WTC11 (cell line): ENCODE measurements at regions not wholly inside any gene's neighbourhood (a gene's known extent, or its start where the extent isn't known, plus 50 kb on each side); places are given as distances from the start of the nearest gene placed in this dataset.

Source experiments
- ATAC-seq: fragments of 200-7000 bp; cut with Tn5 transposase; 2 replicates; pipeline ENCODE4 v1.10.0; 2021; ENCODE audit warnings: mild to moderate bottlenecking, moderate library complexity
- CTCF ChIA-PET: fragments of 300-600 bp; sonication (Branson Sonifier 250); formaldehyde crosslinking; loops from one replicate; lab custom pipeline; 2021; ENCODE audit warnings: antibody characterized with exemption; lab: Charles Lee
- POLR2A ChIA-PET: fragments of 350-600 bp; sonication (Branson Sonifier 250); formaldehyde crosslinking; loops from one replicate; lab custom pipeline; 2021; ENCODE audit warnings: antibody characterized with exemption; lab: Charles Lee
- DNase-seq: peaks from one replicate; pipeline ENCODE4 v3.0.0; 2021; ENCODE audit warnings: low spot score
- H3K27ac Mint-ChIP-seq: 2 replicates; pipeline ENCODE4 v1.8.0; 2021; ENCODE audit warnings: mixed read lengths
- H3K27me3 Mint-ChIP-seq: 2 replicates; pipeline ENCODE4 v1.8.0; 2021; ENCODE audit warnings: low read depth, mild to moderate bottlenecking, moderate library complexity, mixed read lengths
- H3K36me3 Mint-ChIP-seq: 2 replicates; pipeline ENCODE4 v1.8.0; 2021; ENCODE audit warnings: mixed read lengths
- H3K4me1 Mint-ChIP-seq: 2 replicates; pipeline ENCODE4 v1.8.0; 2022; ENCODE audit warnings: mixed read lengths
- H3K4me3 Mint-ChIP-seq: 2 replicates; pipeline ENCODE4 v1.8.0; 2021; ENCODE audit warnings: mild to moderate bottlenecking, moderate library complexity, mixed read lengths
- H3K9me3 Mint-ChIP-seq: 2 replicates; pipeline ENCODE4 v1.8.0; 2021; ENCODE audit warnings: mixed read lengths
- AR ChIP-seq: fragments of 250-450 bp; sonication (Bioruptor Pico); IDR thresholded peaks from 2 replicates; pipeline ENCODE4 v1.9.0; 2021; ENCODE audit warnings: mild to moderate bottlenecking
- ATF1 ChIP-seq: sonication (generic); formaldehyde crosslinking; IDR thresholded peaks from 2 replicates; pipeline ENCODE4 v1.8.1; 2023; ENCODE audit warnings: mild to moderate bottlenecking, moderate library complexity, missing genetic modification reagents
- ATF2 ChIP-seq: sonication (generic); formaldehyde crosslinking; IDR thresholded peaks from 2 replicates; pipeline ENCODE4 v1.8.1; 2022; ENCODE audit warnings: low read depth, missing genetic modification reagents, borderline replicate concordance
- ATF6 ChIP-seq: sonication (generic); formaldehyde crosslinking; IDR thresholded peaks from 2 replicates; pipeline ENCODE4 v1.8.1; 2023; ENCODE audit warnings: mild to moderate bottlenecking, missing genetic modification reagents
- CBFB ChIP-seq: sonication (generic); formaldehyde crosslinking; IDR thresholded peaks from 2 replicates; pipeline ENCODE4 v1.8.1; 2022; ENCODE audit warnings: mild to moderate bottlenecking, low read depth, missing genetic modification reagents
- E2F4 ChIP-seq: sonication (generic); formaldehyde crosslinking; IDR thresholded peaks from 2 replicates; pipeline ENCODE4 v1.8.1; 2022; ENCODE audit warnings: low read depth, mild to moderate bottlenecking, moderate library complexity, missing genetic modification reagents, borderline replicate concordance
- ELF4 ChIP-seq: sonication (generic); formaldehyde crosslinking; IDR thresholded peaks from 2 replicates; pipeline ENCODE4 v1.8.1; 2022; ENCODE audit warnings: low read depth, mild to moderate bottlenecking, moderate library complexity, missing genetic modification reagents
- FOXJ3 ChIP-seq: sonication (generic); formaldehyde crosslinking; IDR thresholded peaks from 2 replicates; pipeline ENCODE4 v1.9.0; 2021; ENCODE audit warnings: missing genetic modification reagents, mild to moderate bottlenecking, borderline replicate concordance
- FOXK1 ChIP-seq: sonication (generic); formaldehyde crosslinking; IDR thresholded peaks from 2 replicates; pipeline ENCODE4 v1.8.0; 2022; ENCODE audit warnings: mild to moderate bottlenecking, moderate library complexity, missing genetic modification reagents
- GTF2I ChIP-seq: fragments of 250-450 bp; sonication (Bioruptor Pico); conservative IDR thresholded peaks from 2 replicates; pipeline ENCODE4 v1.4.0; 2021; ENCODE audit warnings: mild to moderate bottlenecking
- HMGA2 ChIP-seq: fragments of 250-450 bp; sonication (Bioruptor Pico); IDR thresholded peaks from 2 replicates; pipeline ENCODE4 v1.4.0; 2021; ENCODE audit warnings: mild to moderate bottlenecking, moderate library complexity
- NR2C2 ChIP-seq: sonication (generic); formaldehyde crosslinking; IDR thresholded peaks from 2 replicates; pipeline ENCODE4 v1.8.0; 2022; ENCODE audit warnings: mild to moderate bottlenecking, missing genetic modification reagents
- SOX15 ChIP-seq: fragments of 250-450 bp; sonication (Bioruptor Pico); IDR thresholded peaks from 2 replicates; pipeline ENCODE4 v1.9.0; 2021; ENCODE audit warnings: mild to moderate bottlenecking
- TEAD1 ChIP-seq: sonication (generic); formaldehyde crosslinking; IDR thresholded peaks from 2 replicates; pipeline ENCODE4 v1.8.0; 2022; ENCODE audit warnings: mild to moderate bottlenecking, missing genetic modification reagents
- USF2 ChIP-seq: sonication (generic); formaldehyde crosslinking; IDR thresholded peaks from 2 replicates; pipeline ENCODE4 v1.8.1; 2023; ENCODE audit warnings: mild to moderate bottlenecking, missing genetic modification reagents, moderate library complexity
- ZNF121 ChIP-seq: sonication (generic); formaldehyde crosslinking; IDR thresholded peaks from 2 replicates; pipeline ENCODE4 v1.8.0; 2023; ENCODE audit warnings: missing genetic modification reagents
- ZNF138 ChIP-seq: sonication (generic); formaldehyde crosslinking; conservative IDR thresholded peaks from 2 replicates; pipeline ENCODE4 v1.8.1; 2022; ENCODE audit warnings: mild to moderate bottlenecking, moderate library complexity, missing genetic modification reagents
- ZNF232 ChIP-seq: sonication (generic); formaldehyde crosslinking; IDR thresholded peaks from 2 replicates; pipeline ENCODE4 v1.8.0; 2022; ENCODE audit warnings: mild to moderate bottlenecking, missing genetic modification reagents
- ZNF671 ChIP-seq: fragments of 250-450 bp; sonication (Bioruptor Pico); IDR thresholded peaks from 2 replicates; pipeline ENCODE4 v1.8.0; 2021; ENCODE audit warnings: mild to moderate bottlenecking
- TF ChIP-seq, protein P1 (sequence below): sonication (generic); formaldehyde crosslinking; conservative IDR thresholded peaks from 2 replicates; pipeline ENCODE4 v1.8.1; 2022; ENCODE audit warnings: mild to moderate bottlenecking, missing genetic modification reagents
- TF ChIP-seq, protein P2 (sequence below): fragments of 250-450 bp; sonication (Bioruptor Pico); conservative IDR thresholded peaks from 2 replicates; pipeline ENCODE4 v1.9.0; 2021; ENCODE audit warnings: mild to moderate bottlenecking
- TF ChIP-seq, protein P3 (sequence below): fragments of 250-450 bp; sonication (Bioruptor Pico); IDR thresholded peaks from 2 replicates; pipeline ENCODE4 v1.9.0; 2021; ENCODE audit warnings: moderate library complexity, mild to moderate bottlenecking, inconsistent platforms, borderline replicate concordance
- TF ChIP-seq, protein P4 (sequence below): sonication (generic); formaldehyde crosslinking; IDR thresholded peaks from 2 replicates; pipeline ENCODE4 v1.8.0; 2022; ENCODE audit warnings: mild to moderate bottlenecking, missing genetic modification reagents
- TF ChIP-seq, protein P5 (sequence below): sonication (generic); formaldehyde crosslinking; IDR thresholded peaks from 2 replicates; pipeline ENCODE4 v1.8.0; 2023; ENCODE audit warnings: missing genetic modification reagents

DNA sequence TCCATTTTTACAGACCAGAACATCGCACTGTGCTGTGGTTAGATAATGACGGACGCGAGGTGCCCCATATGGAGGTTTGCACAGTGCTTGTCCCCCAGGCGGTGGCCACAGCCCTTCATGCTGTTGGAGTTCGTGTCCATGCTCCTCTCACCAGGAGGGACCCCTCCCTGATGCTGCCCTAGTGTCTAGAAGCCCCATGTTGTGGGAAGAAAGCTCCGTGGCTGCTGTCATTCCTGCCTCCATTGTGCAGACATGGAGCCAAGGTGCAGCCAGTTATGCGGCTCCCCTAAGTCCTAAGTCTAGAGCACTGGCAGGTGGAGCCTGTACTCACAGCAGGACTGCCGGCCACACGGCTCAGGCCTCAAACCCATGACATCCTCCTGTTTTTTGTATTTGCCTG lies 464.9 kb downstream of the EIPR1 start:
- H3K27me3 Mint-ChIP-seq: 0 out of 2 replicates have a peak, but pooled peaks cover 2% of the 10 kb centered on the region
- CTCF ChIA-PET: no interaction called here
- ATAC-seq: no peak
- H3K4me3 Mint-ChIP-seq: no peak overlapping the region
- no peak overlapping the region for H3K27ac Mint-ChIP-seq
- no peaks in the 10 kb centered on the region for H3K4me1 Mint-ChIP-seq
- POLR2A ChIA-PET: no interaction called here
- TF ChIP-seq ATF2 (CRISPR knock-in tag) (no peak), CBFB (CRISPR knock-in tag) (no peak), ELF4 (no peak), GTF2I (CRISPR knock-in tag) (no peak), ATF1 (no peak), E2F4 (CRISPR knock-in tag) (no peak), AR (CRISPR knock-in tag) (no peak), ZNF121 (CRISPR knock-in tag) (no peak), USF2 (CRISPR knock-in tag) (no peak), FOXJ3 (CRISPR knock-in tag) (no peak), ATF6 (CRISPR knock-in tag) (no peak), TEAD1 (CRISPR knock-in tag) (no peak), ZNF138 (CRISPR knock-in tag) (no peak), ZNF671 (CRISPR knock-in tag) (no peak)
- TF ChIP-seq, protein P1, sequence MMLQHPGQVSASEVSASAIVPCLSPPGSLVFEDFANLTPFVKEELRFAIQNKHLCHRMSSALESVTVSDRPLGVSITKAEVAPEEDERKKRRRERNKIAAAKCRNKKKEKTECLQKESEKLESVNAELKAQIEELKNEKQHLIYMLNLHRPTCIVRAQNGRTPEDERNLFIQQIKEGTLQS: no peak
- no peaks in the 10 kb centered on the region for H3K36me3 Mint-ChIP-seq
- peaks cover 11% of the 10 kb centered on the region for H3K9me3 Mint-ChIP-seq
- no peak for DNase-seq

GRCh38 chr2:2912293-2912692 lies 465.3 kb downstream of the EIPR1 start:
- ChIA-PET POLR2A (no interaction called here), CTCF (no interaction called here)
- Mint-ChIP-seq H3K27ac (no peak overlapping the region), H3K36me3 (no peaks in the 10 kb centered on the region), H3K4me3 (no peak overlapping the region), H3K27me3 (0 out of 2 replicates have a peak, but pooled peaks cover 2% of the 10 kb centered on the region), H3K4me1 (no peaks in the 10 kb centered on the region), H3K9me3 (peaks cover 11% of the 10 kb centered on the region)
- DNase-seq (no peak), ATAC-seq (no peak)
- TF ChIP-seq HMGA2 (CRISPR knock-in tag) (no peak), SOX15 (CRISPR knock-in tag) (no peak), FOXK1 (CRISPR knock-in tag) (no peak), NR2C2 (CRISPR knock-in tag) (no peak), ZNF232 (CRISPR knock-in tag) (no peak)
- TF ChIP-seq, protein P2, sequence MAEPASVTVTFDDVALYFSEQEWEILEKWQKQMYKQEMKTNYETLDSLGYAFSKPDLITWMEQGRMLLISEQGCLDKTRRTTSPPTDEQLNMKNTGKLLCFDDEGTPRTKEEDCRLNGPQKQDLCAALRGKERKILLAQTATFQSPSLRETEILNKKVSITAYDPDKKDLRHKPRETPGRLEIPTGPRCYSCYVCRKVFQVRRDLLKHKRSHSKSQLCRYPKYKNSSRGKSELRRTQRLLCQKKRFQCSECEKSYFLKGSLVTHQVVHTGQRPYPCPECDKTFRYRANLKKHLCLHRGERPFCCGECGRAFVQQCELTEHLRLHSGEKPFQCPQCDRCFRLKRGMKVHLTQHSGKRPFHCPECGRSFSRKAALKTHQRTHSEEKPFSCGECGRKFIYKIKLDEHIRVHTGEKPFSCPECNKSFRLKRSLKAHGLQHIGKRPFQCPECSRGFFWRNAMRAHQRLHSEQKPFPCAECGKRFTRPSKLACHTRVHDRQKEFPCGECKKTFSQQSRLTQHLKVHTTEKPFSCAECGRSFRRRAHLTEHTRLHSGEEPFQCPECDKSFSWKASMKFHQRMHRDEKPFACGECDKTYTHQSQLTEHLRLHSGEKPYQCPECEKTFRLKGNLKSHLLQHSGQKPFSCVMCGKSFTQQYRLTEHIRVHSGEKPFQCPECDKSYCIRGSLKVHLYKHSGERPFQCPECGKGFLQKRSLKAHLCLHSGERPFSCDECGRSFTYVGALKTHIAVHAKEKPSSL: no peak
- TF ChIP-seq, protein P3, sequence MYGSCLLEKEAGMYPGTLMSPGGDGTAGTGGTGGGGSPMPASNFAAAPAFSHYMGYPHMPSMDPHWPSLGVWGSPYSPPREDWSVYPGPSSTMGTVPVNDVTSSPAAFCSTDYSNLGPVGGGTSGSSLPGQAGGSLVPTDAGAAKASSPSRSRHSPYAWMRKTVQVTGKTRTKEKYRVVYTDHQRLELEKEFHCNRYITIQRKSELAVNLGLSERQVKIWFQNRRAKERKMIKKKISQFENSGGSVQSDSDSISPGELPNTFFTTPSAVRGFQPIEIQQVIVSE (CRISPR knock-in tag): no peak
- TF ChIP-seq, protein P4, sequence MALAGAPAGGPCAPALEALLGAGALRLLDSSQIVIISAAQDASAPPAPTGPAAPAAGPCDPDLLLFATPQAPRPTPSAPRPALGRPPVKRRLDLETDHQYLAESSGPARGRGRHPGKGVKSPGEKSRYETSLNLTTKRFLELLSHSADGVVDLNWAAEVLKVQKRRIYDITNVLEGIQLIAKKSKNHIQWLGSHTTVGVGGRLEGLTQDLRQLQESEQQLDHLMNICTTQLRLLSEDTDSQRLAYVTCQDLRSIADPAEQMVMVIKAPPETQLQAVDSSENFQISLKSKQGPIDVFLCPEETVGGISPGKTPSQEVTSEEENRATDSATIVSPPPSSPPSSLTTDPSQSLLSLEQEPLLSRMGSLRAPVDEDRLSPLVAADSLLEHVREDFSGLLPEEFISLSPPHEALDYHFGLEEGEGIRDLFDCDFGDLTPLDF (CRISPR knock-in tag): no peak
- TF ChIP-seq, protein P5, sequence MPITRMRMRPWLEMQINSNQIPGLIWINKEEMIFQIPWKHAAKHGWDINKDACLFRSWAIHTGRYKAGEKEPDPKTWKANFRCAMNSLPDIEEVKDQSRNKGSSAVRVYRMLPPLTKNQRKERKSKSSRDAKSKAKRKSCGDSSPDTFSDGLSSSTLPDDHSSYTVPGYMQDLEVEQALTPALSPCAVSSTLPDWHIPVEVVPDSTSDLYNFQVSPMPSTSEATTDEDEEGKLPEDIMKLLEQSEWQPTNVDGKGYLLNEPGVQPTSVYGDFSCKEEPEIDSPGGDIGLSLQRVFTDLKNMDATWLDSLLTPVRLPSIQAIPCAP: no peak
